Tibial nerve (tissue), 3 donors: ENCODE measurements at regions not wholly inside any gene's neighbourhood (a gene's known extent, or its start where the extent isn't known, plus 50 kb on each side); places are given as distances from the start of the nearest gene placed in this dataset.

Experiments
- POLR2A ChIP-seq, 2 donors: fragments of 450-650 bp; IDR thresholded peaks; one replicate each; pipeline ENCODE4 v1.6.1; 2017; ENCODE audit warnings: antibody characterized with exemption in 2 of 2, mild to moderate bottlenecking in 2 of 2, moderate library complexity in 2 of 2
- TF ChIP-seq, protein P1 (sequence below), 5 experiments: fragments of 200-600 bp in 3 of 5; fragments of 450-650 bp in 2 of 5; sonication (generic) in 3 of 5; IDR thresholded peaks; one replicate each; pipeline ENCODE4 v1.5.1; 2016 to 2019; ENCODE audit warnings: antibody characterized with exemption in 5 of 5, mild to moderate bottlenecking in 3 of 5, moderate library complexity in 2 of 5

DNA sequence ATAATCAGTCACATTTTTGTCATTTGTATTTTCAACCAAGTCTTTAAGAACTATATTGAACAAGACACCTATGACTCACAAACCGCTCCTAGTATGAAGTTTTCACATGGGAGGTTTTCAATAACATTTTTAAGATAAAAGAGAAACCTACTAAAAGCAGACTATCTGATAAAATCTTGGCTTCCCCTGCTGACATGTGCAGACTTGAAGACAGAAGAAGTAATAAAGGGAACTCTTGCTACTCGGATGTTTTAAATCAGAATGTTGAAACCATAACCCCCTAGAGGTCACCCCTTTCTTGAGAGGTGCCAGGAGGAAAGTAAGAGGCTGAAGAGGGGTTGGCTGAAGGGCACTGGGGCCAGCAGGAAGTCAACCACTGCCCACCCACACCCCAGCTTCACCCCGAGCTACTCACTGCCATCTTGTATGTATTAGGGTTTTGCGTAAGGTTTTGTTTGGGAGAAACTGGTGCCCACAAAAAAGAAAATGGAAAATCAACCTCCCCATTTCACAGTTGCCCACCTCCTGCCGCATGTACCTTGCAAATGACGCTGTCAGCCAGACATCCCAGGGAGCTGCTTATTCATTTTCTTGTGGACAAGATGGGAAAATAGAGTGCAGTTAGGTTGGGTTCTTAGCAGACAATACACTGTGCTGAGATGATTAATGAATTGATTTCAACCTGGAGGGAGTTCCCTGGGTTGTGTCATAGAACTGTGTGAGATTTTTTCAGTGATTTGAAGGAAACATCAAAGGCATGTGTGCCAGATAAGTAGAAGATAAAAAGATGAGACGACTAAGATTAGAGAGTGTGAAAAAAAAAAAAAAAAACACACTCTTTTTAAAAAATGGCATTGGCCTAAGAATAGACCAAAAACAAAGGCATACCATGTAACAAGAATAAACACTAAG lies 83.2 kb upstream of the TAB2 start:
- TF ChIP-seq, protein P1, sequence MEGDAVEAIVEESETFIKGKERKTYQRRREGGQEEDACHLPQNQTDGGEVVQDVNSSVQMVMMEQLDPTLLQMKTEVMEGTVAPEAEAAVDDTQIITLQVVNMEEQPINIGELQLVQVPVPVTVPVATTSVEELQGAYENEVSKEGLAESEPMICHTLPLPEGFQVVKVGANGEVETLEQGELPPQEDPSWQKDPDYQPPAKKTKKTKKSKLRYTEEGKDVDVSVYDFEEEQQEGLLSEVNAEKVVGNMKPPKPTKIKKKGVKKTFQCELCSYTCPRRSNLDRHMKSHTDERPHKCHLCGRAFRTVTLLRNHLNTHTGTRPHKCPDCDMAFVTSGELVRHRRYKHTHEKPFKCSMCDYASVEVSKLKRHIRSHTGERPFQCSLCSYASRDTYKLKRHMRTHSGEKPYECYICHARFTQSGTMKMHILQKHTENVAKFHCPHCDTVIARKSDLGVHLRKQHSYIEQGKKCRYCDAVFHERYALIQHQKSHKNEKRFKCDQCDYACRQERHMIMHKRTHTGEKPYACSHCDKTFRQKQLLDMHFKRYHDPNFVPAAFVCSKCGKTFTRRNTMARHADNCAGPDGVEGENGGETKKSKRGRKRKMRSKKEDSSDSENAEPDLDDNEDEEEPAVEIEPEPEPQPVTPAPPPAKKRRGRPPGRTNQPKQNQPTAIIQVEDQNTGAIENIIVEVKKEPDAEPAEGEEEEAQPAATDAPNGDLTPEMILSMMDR (IDR thresholded peaks at IDR 0.05), result no peak
- TF ChIP-seq POLR2A (IDR thresholded peaks at IDR 0.05), result no peak
